ENCODE measurements at regions not wholly inside any gene's neighbourhood (a gene's known extent, or its start where the extent isn't known, plus 50 kb on each side); places are given as distances from the start of the nearest gene placed in this dataset.
"Not testable (repeated sequence)": the region's sequence is repeated elsewhere in the genome, so short reads cannot be mapped to it uniquely, and the experiment has no call there.

- H3K9me2 ChIP-seq (ENCODE audit: insufficient read depth, low read length); H3K9me3 ChIP-seq (ENCODE audit: low read length); H3K4me1 ChIP-seq (ENCODE audit: insufficient read depth, low read length, poor library complexity, severe bottlenecking); H3K36me3 ChIP-seq (ENCODE audit: insufficient read depth, low read length); H3K27ac ChIP-seq (ENCODE audit: low read depth, low read length, poor library complexity, severe bottlenecking); H2AFZ ChIP-seq (ENCODE audit: low read length); H3K4me2 ChIP-seq (ENCODE audit: low read length); BruUV-seq (replicated peaks); H4K20me1 ChIP-seq (ENCODE audit: insufficient read depth, low read length); H3K4me3 ChIP-seq (ENCODE audit: low read depth, low read length, poor library complexity, severe bottlenecking); CTCF ChIA-PET (ENCODE audit: unreplicated experiment); DNase-seq (ENCODE audit: low spot score); POLR2A ChIA-PET; intact Hi-C loops (cut with micrococcal nuclease; ENCODE audit: unreplicated experiment); H3K79me2 ChIP-seq (ENCODE audit: insufficient read depth, low read depth, low read length): not testable (repeated sequence)
These were observed 195.1 kb downstream of the OTOP1 start for GRCh38 chr4:4031446-4032135.

- H3K9me2 ChIP-seq (ENCODE audit: insufficient read depth, low read length); H2AFZ ChIP-seq (ENCODE audit: low read length); BruUV-seq (replicated peaks); H3K9me3 ChIP-seq (ENCODE audit: low read length); H3K4me2 ChIP-seq (ENCODE audit: low read length); H3K36me3 ChIP-seq (ENCODE audit: insufficient read depth, low read length); DNase-seq (ENCODE audit: low spot score); H3K27ac ChIP-seq (ENCODE audit: low read depth, low read length, poor library complexity, severe bottlenecking); H3K79me2 ChIP-seq (ENCODE audit: insufficient read depth, low read depth, low read length); H4K20me1 ChIP-seq (ENCODE audit: insufficient read depth, low read length); H3K4me1 ChIP-seq (ENCODE audit: insufficient read depth, low read length, poor library complexity, severe bottlenecking); H3K4me3 ChIP-seq (ENCODE audit: low read depth, low read length, poor library complexity, severe bottlenecking); intact Hi-C loops (cut with micrococcal nuclease; ENCODE audit: unreplicated experiment); POLR2A ChIA-PET: not testable (repeated sequence)
- CTCF ChIA-PET (ENCODE audit: unreplicated experiment): interaction anchor here (0.7 kb wide), 1 partner anchor 1302 kb away, joined by 3 read pairs; no protein-coding TSS in a partner anchor
These were observed 194.4 kb downstream of the OTOP1 start for GRCh38 chr4:4032364-4032763.

GRCh38 chr4:4032801-4033605 lies 193.7 kb downstream of the OTOP1 start:
- H3K4me2 ChIP-seq (ENCODE audit: low read length); BruUV-seq (replicated peaks); H3K9me2 ChIP-seq (ENCODE audit: insufficient read depth, low read length); H3K4me3 ChIP-seq (ENCODE audit: low read depth, low read length, poor library complexity, severe bottlenecking); POLR2A ChIA-PET; H3K27ac ChIP-seq (ENCODE audit: low read depth, low read length, poor library complexity, severe bottlenecking); DNase-seq (ENCODE audit: low spot score); H3K4me1 ChIP-seq (ENCODE audit: insufficient read depth, low read length, poor library complexity, severe bottlenecking); H3K79me2 ChIP-seq (ENCODE audit: insufficient read depth, low read depth, low read length); H4K20me1 ChIP-seq (ENCODE audit: insufficient read depth, low read length); H2AFZ ChIP-seq (ENCODE audit: low read length); H3K9me3 ChIP-seq (ENCODE audit: low read length); H3K36me3 ChIP-seq (ENCODE audit: insufficient read depth, low read length); intact Hi-C loops (cut with micrococcal nuclease; ENCODE audit: unreplicated experiment): not testable (repeated sequence)
- CTCF ChIA-PET (ENCODE audit: unreplicated experiment): interaction anchor here (0.7 kb wide), 1 partner anchor 1302 kb away, joined by 3 read pairs; no protein-coding TSS in a partner anchor

DNA sequence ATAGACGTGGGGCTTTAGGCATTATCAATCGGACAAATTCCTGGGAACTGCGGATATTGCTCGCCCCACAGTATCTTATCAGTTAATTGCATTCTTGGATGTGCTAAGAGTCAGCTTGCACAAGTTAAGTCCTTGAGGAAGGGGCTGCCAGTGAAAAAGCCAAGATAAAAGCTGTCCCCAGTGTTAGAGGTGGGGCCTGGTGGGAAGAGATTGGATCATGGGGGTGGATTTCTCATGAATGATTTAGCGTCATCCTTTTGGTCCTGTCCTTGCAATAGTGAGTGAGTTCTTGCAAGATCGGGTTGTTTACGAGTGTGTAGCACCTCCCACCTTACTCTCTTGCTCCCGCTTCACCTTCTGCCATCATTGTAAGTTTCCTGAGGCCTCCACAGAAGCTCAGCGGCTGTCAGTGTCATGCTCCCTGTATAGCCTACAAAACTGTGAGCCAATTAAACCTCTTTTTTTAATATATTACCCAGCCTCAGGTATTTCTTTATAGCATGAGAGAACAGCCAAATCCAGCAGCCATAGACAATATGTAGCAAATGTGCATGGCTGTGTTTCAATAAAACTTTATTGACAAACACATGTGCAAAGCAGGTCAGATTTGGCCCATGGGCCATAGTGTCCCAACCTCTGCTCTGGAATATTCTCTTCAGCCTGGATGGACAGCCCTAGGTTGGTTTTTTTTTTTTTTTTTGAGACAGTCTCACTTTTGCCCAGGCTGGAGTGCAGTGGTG lies 189.2 kb downstream of the OTOP1 start:
- H3K36me3 ChIP-seq (ENCODE audit: insufficient read depth, low read length); DNase-seq (ENCODE audit: low spot score); H3K4me3 ChIP-seq (ENCODE audit: low read depth, low read length, poor library complexity, severe bottlenecking); H4K20me1 ChIP-seq (ENCODE audit: insufficient read depth, low read length); H3K27ac ChIP-seq (ENCODE audit: low read depth, low read length, poor library complexity, severe bottlenecking); POLR2A ChIA-PET; BruUV-seq (replicated peaks); H3K9me3 ChIP-seq (ENCODE audit: low read length); H3K9me2 ChIP-seq (ENCODE audit: insufficient read depth, low read length); CTCF ChIA-PET (ENCODE audit: unreplicated experiment); H2AFZ ChIP-seq (ENCODE audit: low read length); H3K79me2 ChIP-seq (ENCODE audit: insufficient read depth, low read depth, low read length); H3K4me2 ChIP-seq (ENCODE audit: low read length); intact Hi-C loops (cut with micrococcal nuclease; ENCODE audit: unreplicated experiment); H3K4me1 ChIP-seq (ENCODE audit: insufficient read depth, low read length, poor library complexity, severe bottlenecking): not testable (repeated sequence)

GRCh38 chr4:4045823-4046222 lies 180.9 kb downstream of the OTOP1 start:
- BruUV-seq (replicated peaks); H4K20me1 ChIP-seq (ENCODE audit: insufficient read depth, low read length); POLR2A ChIA-PET: not testable (repeated sequence)

GRCh38 chr4:4046686-4047085 lies 180.0 kb downstream of the OTOP1 start:
- H3K36me3 ChIP-seq (ENCODE audit: insufficient read depth, low read length); H2AFZ ChIP-seq (ENCODE audit: low read length); H3K4me3 ChIP-seq (ENCODE audit: low read depth, low read length, poor library complexity, severe bottlenecking); POLR2A ChIA-PET; DNase-seq (ENCODE audit: low spot score); intact Hi-C loops (cut with micrococcal nuclease; ENCODE audit: unreplicated experiment); H3K79me2 ChIP-seq (ENCODE audit: insufficient read depth, low read depth, low read length); H3K4me2 ChIP-seq (ENCODE audit: low read length); BruUV-seq (replicated peaks); H3K9me2 ChIP-seq (ENCODE audit: insufficient read depth, low read length); H3K9me3 ChIP-seq (ENCODE audit: low read length); H4K20me1 ChIP-seq (ENCODE audit: insufficient read depth, low read length); H3K27ac ChIP-seq (ENCODE audit: low read depth, low read length, poor library complexity, severe bottlenecking); H3K4me1 ChIP-seq (ENCODE audit: insufficient read depth, low read length, poor library complexity, severe bottlenecking): not testable (repeated sequence)
- CTCF ChIA-PET (ENCODE audit: unreplicated experiment): interaction anchor here (0.6 kb wide), 1 partner anchor 652 kb away, joined by 4 read pairs; no protein-coding TSS in a partner anchor

More at GRCh38 chr4:4045823-4046222, 180.9 kb downstream of the OTOP1 start:
- H3K9me2 ChIP-seq (ENCODE audit: insufficient read depth, low read length); intact Hi-C loops (cut with micrococcal nuclease; ENCODE audit: unreplicated experiment); DNase-seq (ENCODE audit: low spot score); H3K4me3 ChIP-seq (ENCODE audit: low read depth, low read length, poor library complexity, severe bottlenecking); H2AFZ ChIP-seq (ENCODE audit: low read length); H3K36me3 ChIP-seq (ENCODE audit: insufficient read depth, low read length); H3K4me1 ChIP-seq (ENCODE audit: insufficient read depth, low read length, poor library complexity, severe bottlenecking); H3K79me2 ChIP-seq (ENCODE audit: insufficient read depth, low read depth, low read length); H3K27ac ChIP-seq (ENCODE audit: low read depth, low read length, poor library complexity, severe bottlenecking); CTCF ChIA-PET (ENCODE audit: unreplicated experiment); H3K4me2 ChIP-seq (ENCODE audit: low read length); H3K9me3 ChIP-seq (ENCODE audit: low read length): not testable (repeated sequence)

Data from OCI-LY7 (cell line).